ENCODE measurements at regions not wholly inside any gene's neighbourhood (a gene's known extent, or its start where the extent isn't known, plus 50 kb on each side); places are given as distances from the start of the nearest gene placed in this dataset.

GRCh38 chr1:36594023-36594422, 111.3 kb upstream of the CSF3R start:
- Histone ChIP-seq H3K4me1 (ENCODE audit: insufficient read depth) (no peaks in the 10 kb centered on the region), H3K4me3 (ENCODE audit: low read depth, low read length) (no peak overlapping the region), H3K36me3 (ENCODE audit: insufficient read depth) (no peaks in the 10 kb centered on the region), H3K27ac (ENCODE audit: low read depth) (no peak overlapping the region)
- DNase-seq (ENCODE audit: extremely low spot score): no peak
- 67% methylated on average over 7 of the region's 7 CpGs for WGBS

- Histone ChIP-seq H3K4me1 (ENCODE audit: insufficient read depth) (no peaks in the 10 kb centered on the region), H3K36me3 (ENCODE audit: insufficient read depth) (no peaks in the 10 kb centered on the region), H3K4me3 (ENCODE audit: low read depth, low read length) (no peak overlapping the region), H3K27ac (ENCODE audit: low read depth) (no peak overlapping the region)
- no peak for DNase-seq (ENCODE audit: extremely low spot score)
- 56% methylated on average over 7 of the region's 7 CpGs for WGBS
Measured at GRCh38 chr1:36591278-36591677, 108.6 kb upstream of the CSF3R start.

- H3K4me3 ChIP-seq (ENCODE audit: low read depth, low read length): no peak overlapping the region
- H3K4me1 ChIP-seq (ENCODE audit: insufficient read depth): no peaks in the 10 kb centered on the region
- H3K27ac ChIP-seq (ENCODE audit: low read depth): no peak overlapping the region
- H3K36me3 ChIP-seq (ENCODE audit: insufficient read depth): no peaks in the 10 kb centered on the region
- WGBS: 12% methylated on average over 9 of the region's 9 CpGs
- no peak for DNase-seq (ENCODE audit: extremely low spot score)
Measured at GRCh38 chr1:36590771-36591170, 108.1 kb upstream of the CSF3R start.

GRCh38 chr1:36590264-36590663, 107.6 kb upstream of the CSF3R start:
- Histone ChIP-seq H3K4me3 (ENCODE audit: low read depth, low read length) (no peak overlapping the region), H3K4me1 (ENCODE audit: insufficient read depth) (no peaks in the 10 kb centered on the region), H3K36me3 (ENCODE audit: insufficient read depth) (no peaks in the 10 kb centered on the region), H3K27ac (ENCODE audit: low read depth) (no peak overlapping the region)
- DNase-seq (ENCODE audit: extremely low spot score): no peak
- WGBS: 53% methylated on average over 4 of the region's 4 CpGs

- no peaks in the 10 kb centered on the region for H3K36me3 ChIP-seq (ENCODE audit: insufficient read depth)
- H3K4me1 ChIP-seq (ENCODE audit: insufficient read depth): no peaks in the 10 kb centered on the region
- DNase-seq (ENCODE audit: extremely low spot score): no peak
- 32% methylated on average over 8 of the region's 8 CpGs for WGBS
- no peak overlapping the region for H3K4me3 ChIP-seq (ENCODE audit: low read depth, low read length)
- no peak overlapping the region for H3K27ac ChIP-seq (ENCODE audit: low read depth)
Measured at GRCh38 chr1:36588972-36589371, 106.3 kb upstream of the CSF3R start.

- no peak overlapping the region for H3K27ac ChIP-seq (ENCODE audit: low read depth)
- H3K36me3 ChIP-seq (ENCODE audit: insufficient read depth): no peaks in the 10 kb centered on the region
- no peaks in the 10 kb centered on the region for H3K4me1 ChIP-seq (ENCODE audit: insufficient read depth)
- no peak overlapping the region for H3K4me3 ChIP-seq (ENCODE audit: low read depth, low read length)
- WGBS: 27% methylated on average over 24 of the region's 24 CpGs
- no peak for DNase-seq (ENCODE audit: extremely low spot score)
Measured at GRCh38 chr1:36585569-36586548, 103.1 kb upstream of the CSF3R start.

- Histone ChIP-seq H3K4me1 (ENCODE audit: insufficient read depth) (no peaks in the 10 kb centered on the region), H3K27ac (ENCODE audit: low read depth) (no peak overlapping the region), H3K4me3 (ENCODE audit: low read depth, low read length) (no peak overlapping the region), H3K36me3 (ENCODE audit: insufficient read depth) (no peaks in the 10 kb centered on the region)
- WGBS: 65% methylated on average over 6 of the region's 6 CpGs
- DNase-seq (ENCODE audit: extremely low spot score): no peak
Measured at GRCh38 chr1:36584874-36585453, 102.3 kb upstream of the CSF3R start.

- whole genome bisulfite sequencing: 64% methylated on average over 21 of the region's 21 CpGs
- no peak overlapping the region for H3K27ac ChIP-seq (ENCODE audit: low read depth)
- no peak overlapping the region for H3K4me3 ChIP-seq (ENCODE audit: low read depth, low read length)
- no peaks in the 10 kb centered on the region for H3K36me3 ChIP-seq (ENCODE audit: insufficient read depth)
- DNase-seq (ENCODE audit: extremely low spot score): no peak
- H3K4me1 ChIP-seq (ENCODE audit: insufficient read depth): no peaks in the 10 kb centered on the region
Measured at GRCh38 chr1:36583980-36584782, 101.5 kb upstream of the CSF3R start.

- no peak for DNase-seq (ENCODE audit: extremely low spot score)
- H3K36me3 ChIP-seq (ENCODE audit: insufficient read depth): no peaks in the 10 kb centered on the region
- no peak overlapping the region for H3K27ac ChIP-seq (ENCODE audit: low read depth)
- WGBS: 67% methylated on average over 3 of the region's 3 CpGs
- no peaks in the 10 kb centered on the region for H3K4me1 ChIP-seq (ENCODE audit: insufficient read depth)
- H3K4me3 ChIP-seq (ENCODE audit: low read depth, low read length): no peak overlapping the region
Measured at GRCh38 chr1:36583080-36583479, 100.4 kb upstream of the CSF3R start.

GRCh38 chr1:36582066-36582755, 99.5 kb upstream of the CSF3R start:
- no peak overlapping the region for H3K4me3 ChIP-seq (ENCODE audit: low read depth, low read length)
- no peak overlapping the region for H3K27ac ChIP-seq (ENCODE audit: low read depth)
- 63% methylated on average over 12 of the region's 12 CpGs for WGBS
- no peaks in the 10 kb centered on the region for H3K36me3 ChIP-seq (ENCODE audit: insufficient read depth)
- DNase-seq (ENCODE audit: extremely low spot score): no peak
- H3K4me1 ChIP-seq (ENCODE audit: insufficient read depth): no peaks in the 10 kb centered on the region

- no peak overlapping the region for H3K27ac ChIP-seq (ENCODE audit: low read depth)
- DNase-seq (ENCODE audit: extremely low spot score): no peak
- no peaks in the 10 kb centered on the region for H3K4me1 ChIP-seq (ENCODE audit: insufficient read depth)
- WGBS: 28% methylated on average over 5 of the region's 5 CpGs
- H3K4me3 ChIP-seq (ENCODE audit: low read depth, low read length): no peak overlapping the region
- H3K36me3 ChIP-seq (ENCODE audit: insufficient read depth): no peaks in the 10 kb centered on the region
Measured at GRCh38 chr1:36580524-36580923, 97.8 kb upstream of the CSF3R start.

GRCh38 chr1:36579039-36579438, 96.3 kb upstream of the CSF3R start:
- Histone ChIP-seq H3K4me1 (ENCODE audit: insufficient read depth) (no peaks in the 10 kb centered on the region), H3K4me3 (ENCODE audit: low read depth, low read length) (no peak overlapping the region), H3K36me3 (ENCODE audit: insufficient read depth) (no peaks in the 10 kb centered on the region), H3K27ac (ENCODE audit: low read depth) (no peak overlapping the region)
- WGBS: 50% methylated on average over 8 of the region's 8 CpGs
- no peak for DNase-seq (ENCODE audit: extremely low spot score)

GRCh38 chr1:36576551-36577110, 93.9 kb upstream of the CSF3R start:
- H3K4me3 ChIP-seq (ENCODE audit: low read depth, low read length): no peak overlapping the region
- no peak overlapping the region for H3K27ac ChIP-seq (ENCODE audit: low read depth)
- no peaks in the 10 kb centered on the region for H3K36me3 ChIP-seq (ENCODE audit: insufficient read depth)
- no peaks in the 10 kb centered on the region for H3K4me1 ChIP-seq (ENCODE audit: insufficient read depth)
- DNase-seq (ENCODE audit: extremely low spot score): no peak
- WGBS: 43% methylated on average over 7 of the region's 7 CpGs
